ENCODE measurements at regions not wholly inside any gene's neighbourhood (a gene's known extent, or its start where the extent isn't known, plus 50 kb on each side); places are given as distances from the start of the nearest gene placed in this dataset.
A peak's percentile ranks its signal among the peaks of the same experiment; 100 is the strongest.

- H3K4me3 ChIP-seq = no peak overlapping the region
- DNase-seq = no peak
- H3K9me3 ChIP-seq = no peaks in the 10 kb centered on the region
- intact Hi-C loops (cut with DNase I) = no loop called here
- H3K27ac ChIP-seq = no peak overlapping the region
- no peaks in the 10 kb centered on the region for H3K36me3 ChIP-seq
- no peaks in the 10 kb centered on the region for H3K4me1 ChIP-seq
- no peaks in the 10 kb centered on the region for H3K27me3 ChIP-seq
- no peak for TF ChIP-seq CTCF (IDR thresholded peaks at IDR 0.05)
- no peak for ATAC-seq
These were observed 415.0 kb downstream of the HLX start for GRCh38 chr1:221294242-221294641.

GRCh38 chr1:221302357-221302756 lies 423.1 kb downstream of the HLX start:
- no peak for ATAC-seq
- Histone ChIP-seq H3K4me1 (no peaks in the 10 kb centered on the region), H3K9me3 (no peaks in the 10 kb centered on the region), H3K4me3 (no peak overlapping the region), H3K27me3 (no peaks in the 10 kb centered on the region), H3K27ac (no peak overlapping the region), H3K36me3 (no peaks in the 10 kb centered on the region)
- TF ChIP-seq CTCF (IDR thresholded peaks at IDR 0.05) = no peak
- DNase-seq = no peak
- intact Hi-C loops (cut with DNase I) = no loop called here

GRCh38 chr1:221302810-221303209 lies 423.6 kb downstream of the HLX start:
- DNase-seq = peak in 2 of 4 donors; percentile 72 to 81
- intact Hi-C loops (cut with DNase I) = no loop called here
- no peak overlapping the region for H3K27ac ChIP-seq
- H3K4me3 ChIP-seq = no peak overlapping the region
- ATAC-seq = no peak
- no peaks in the 10 kb centered on the region for H3K9me3 ChIP-seq
- H3K36me3 ChIP-seq = no peaks in the 10 kb centered on the region
- no peaks in the 10 kb centered on the region for H3K27me3 ChIP-seq
- H3K4me1 ChIP-seq = no peaks in the 10 kb centered on the region
- TF ChIP-seq CTCF (IDR thresholded peaks at IDR 0.05) = no peak

- H3K36me3 ChIP-seq = no peaks in the 10 kb centered on the region
- intact Hi-C loops (cut with DNase I) = no loop called here
- no peak for TF ChIP-seq CTCF (IDR thresholded peaks at IDR 0.05)
These were observed 424.4 kb downstream of the HLX start for GRCh38 chr1:221303623-221304022.

GRCh38 chr1:221306239-221306638 lies 427.0 kb downstream of the HLX start:
- H3K9me3 ChIP-seq = peaks cover 0 to 9% of the 10 kb centered on the region in 2 donors
- no peak overlapping the region for H3K4me3 ChIP-seq
- no peak overlapping the region for H3K27ac ChIP-seq
- no peak for ATAC-seq
- H3K27me3 ChIP-seq = no peaks in the 10 kb centered on the region
- TF ChIP-seq CTCF (IDR thresholded peaks at IDR 0.05) = no peak
- intact Hi-C loops (cut with DNase I) = no loop called here
- no peak for DNase-seq
- no peaks in the 10 kb centered on the region for H3K4me1 ChIP-seq
- no peaks in the 10 kb centered on the region for H3K36me3 ChIP-seq

More at GRCh38 chr1:221303623-221304022, 424.4 kb downstream of the HLX start:
- Histone ChIP-seq H3K4me1 (no peaks in the 10 kb centered on the region), H3K27me3 (no peaks in the 10 kb centered on the region), H3K27ac (no peak overlapping the region), H3K9me3 (peaks cover 0 to 2% of the 10 kb centered on the region in 2 donors), H3K4me3 (no peak overlapping the region)
- DNase-seq (no peak), ATAC-seq (no peak)

Data from left lung (tissue), 4 donors.